Hepatocyte (in vitro differentiated cells): ENCODE measurements at regions not wholly inside any gene's neighbourhood (a gene's known extent, or its start where the extent isn't known, plus 50 kb on each side); places are given as distances from the start of the nearest gene placed in this dataset.
A peak's percentile ranks its signal among the peaks of the same experiment; 100 is the strongest.

Experiments
- DNase-seq: peaks from one replicate; pipeline ENCODE4 v3.0.0-alpha.2; 2016; ENCODE audit warnings: low spot score
- H2AFZ ChIP-seq: fragments of 200-600 bp; sonication (generic); 2 replicates; pipeline ENCODE4 v1.6.0; 2016; ENCODE audit warnings: antibody characterized with exemption, mild to moderate bottlenecking
- H3K27ac ChIP-seq: fragments of 200-600 bp; sonication (generic); 2 replicates; pipeline ENCODE4 v1.5.1; 2016; ENCODE audit warnings: mild to moderate bottlenecking
- H3K27me3 ChIP-seq: fragments of 200-600 bp; sonication (generic); 2 replicates; pipeline ENCODE4 v1.6.1; 2016
- H3K36me3 ChIP-seq: fragments of 200-600 bp; sonication (generic); replicated peaks from 2 replicates; pipeline ENCODE4 v1.5.1; 2016; ENCODE audit warnings: low read depth; ENCODE audit not compliant: insufficient read depth
- H3K4me1 ChIP-seq: fragments of 200-600 bp; sonication (generic); 2 replicates; pipeline ENCODE4 v1.5.1; 2016; ENCODE audit warnings: mild to moderate bottlenecking, moderate library complexity; ENCODE audit not compliant: insufficient read depth
- H3K4me2 ChIP-seq: fragments of 200-600 bp; sonication (generic); 2 replicates; pipeline ENCODE4 v1.6.0; 2016
- H3K4me3 ChIP-seq: fragments of 200-600 bp; sonication (generic); 2 replicates; pipeline ENCODE4 v1.5.1; 2016; ENCODE audit warnings: mild to moderate bottlenecking
- H3K79me2 ChIP-seq: fragments of 200-600 bp; sonication (generic); 2 replicates; pipeline ENCODE4 v1.6.0; 2017; ENCODE audit warnings: mild to moderate bottlenecking
- H3K9me2 ChIP-seq: fragments of 200-600 bp; sonication (generic); replicated peaks from 2 replicates; pipeline ENCODE4 v1.6.0; 2017; ENCODE audit warnings: mild to moderate bottlenecking; ENCODE audit not compliant: insufficient read depth
- H3K9me3 ChIP-seq: fragments of 200-600 bp; sonication (generic); 2 replicates; pipeline ENCODE4 v1.5.1; 2016; ENCODE audit warnings: low read depth, mild to moderate bottlenecking
- H4K20me1 ChIP-seq: fragments of 200-600 bp; sonication (generic); 2 replicates; pipeline ENCODE4 v1.6.0; 2016; ENCODE audit warnings: mild to moderate bottlenecking; ENCODE audit not compliant: insufficient read depth, poor library complexity, severe bottlenecking
- EZH2 ChIP-seq: fragments of 200-600 bp; sonication (generic); IDR thresholded peaks from 2 replicates; pipeline ENCODE4 v1.6.1; 2016; ENCODE audit warnings: antibody characterized with exemption, mild to moderate bottlenecking, borderline replicate concordance
- EZH2phosphoT487 ChIP-seq: fragments of 200-600 bp; sonication (generic); IDR thresholded peaks from one replicate; pipeline ENCODE4 v1.6.1; 2018; ENCODE audit warnings: antibody characterized with exemption, mild to moderate bottlenecking, low read depth, moderate library complexity; ENCODE audit not compliant: unreplicated experiment, severe bottlenecking
- WGBS: methylation state at CpG from one replicate; pipeline ENCODE4 v1.1.6; 2016; ENCODE audit warnings: low lambda C conversion rate; ENCODE audit errors: missing lambda C conversion rate; 5-methylcytosine and 5-hydroxymethylcytosine counted together
- TF ChIP-seq, protein P1 (sequence below): fragments of 200-600 bp; sonication (generic); IDR thresholded peaks from 2 replicates; pipeline ENCODE4 v1.5.1; 2016; ENCODE audit warnings: antibody characterized with exemption, mild to moderate bottlenecking; ENCODE audit not compliant: poor library complexity

DNA sequence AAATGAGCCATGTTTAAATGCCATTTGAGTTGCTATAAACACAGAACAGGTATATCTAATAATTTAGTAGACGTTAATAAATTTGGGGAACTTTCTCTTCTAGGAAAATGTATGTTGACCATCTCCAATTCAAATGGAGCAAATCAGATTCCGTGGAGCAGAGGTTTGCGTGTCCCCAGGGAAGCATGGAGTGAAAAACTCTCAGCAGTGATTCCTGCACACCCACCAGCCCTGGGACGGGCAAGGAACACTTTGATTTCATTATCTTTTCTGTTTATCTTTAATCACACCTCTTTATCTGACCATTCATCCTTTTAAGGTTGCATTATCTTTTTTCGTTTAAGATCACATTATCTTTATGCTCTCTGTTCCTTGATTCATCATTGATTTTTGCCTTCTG is 95.0 kb downstream of the RNASET2 start:
- Histone ChIP-seq H3K4me1 (no peaks in the 10 kb centered on the region), H3K79me2 (no peaks in the 10 kb centered on the region), H3K27me3 (peaks cover 52% of the 10 kb centered on the region), H3K36me3 (no peaks in the 10 kb centered on the region), H3K9me3 (no peaks in the 10 kb centered on the region), H3K27ac (no peak overlapping the region), H2AFZ (no peak overlapping the region), H4K20me1 (no peaks in the 10 kb centered on the region), H3K9me2 (no peaks in the 10 kb centered on the region), H3K4me3 (no peak overlapping the region), H3K4me2 (peak overlapping the region; percentile 99)
- TF ChIP-seq, protein P1, sequence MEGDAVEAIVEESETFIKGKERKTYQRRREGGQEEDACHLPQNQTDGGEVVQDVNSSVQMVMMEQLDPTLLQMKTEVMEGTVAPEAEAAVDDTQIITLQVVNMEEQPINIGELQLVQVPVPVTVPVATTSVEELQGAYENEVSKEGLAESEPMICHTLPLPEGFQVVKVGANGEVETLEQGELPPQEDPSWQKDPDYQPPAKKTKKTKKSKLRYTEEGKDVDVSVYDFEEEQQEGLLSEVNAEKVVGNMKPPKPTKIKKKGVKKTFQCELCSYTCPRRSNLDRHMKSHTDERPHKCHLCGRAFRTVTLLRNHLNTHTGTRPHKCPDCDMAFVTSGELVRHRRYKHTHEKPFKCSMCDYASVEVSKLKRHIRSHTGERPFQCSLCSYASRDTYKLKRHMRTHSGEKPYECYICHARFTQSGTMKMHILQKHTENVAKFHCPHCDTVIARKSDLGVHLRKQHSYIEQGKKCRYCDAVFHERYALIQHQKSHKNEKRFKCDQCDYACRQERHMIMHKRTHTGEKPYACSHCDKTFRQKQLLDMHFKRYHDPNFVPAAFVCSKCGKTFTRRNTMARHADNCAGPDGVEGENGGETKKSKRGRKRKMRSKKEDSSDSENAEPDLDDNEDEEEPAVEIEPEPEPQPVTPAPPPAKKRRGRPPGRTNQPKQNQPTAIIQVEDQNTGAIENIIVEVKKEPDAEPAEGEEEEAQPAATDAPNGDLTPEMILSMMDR: no peak
- TF ChIP-seq EZH2 (no peak), EZH2phosphoT487 (no peak)
- no peak for DNase-seq
- 46% methylated on average over 5 of the region's 5 CpGs for WGBS

DNA sequence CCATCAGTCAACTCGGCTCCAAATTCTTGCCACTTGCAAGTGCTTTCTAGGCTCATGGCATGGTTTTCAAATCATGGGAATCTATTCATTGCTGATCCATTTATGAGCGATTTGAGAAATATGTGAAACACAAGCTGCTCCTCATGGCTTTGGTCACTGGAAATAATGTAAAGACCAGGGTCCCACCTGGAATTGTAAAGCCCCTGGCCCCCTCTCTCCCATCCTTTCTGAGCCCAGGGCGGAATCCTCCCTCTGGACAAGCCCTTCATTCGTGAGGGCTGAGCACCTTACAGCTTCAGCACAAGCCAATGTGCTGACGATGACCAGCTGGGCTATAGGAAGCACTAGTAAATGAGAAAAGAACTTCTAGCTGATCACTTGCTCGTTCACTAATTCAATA is 96.0 kb downstream of the RNASET2 start:
- H3K79me2 ChIP-seq: no peaks in the 10 kb centered on the region
- no peak overlapping the region for H3K4me3 ChIP-seq
- peaks cover 52% of the 10 kb centered on the region for H3K27me3 ChIP-seq
- H4K20me1 ChIP-seq: no peaks in the 10 kb centered on the region
- no peaks in the 10 kb centered on the region for H3K36me3 ChIP-seq
- TF ChIP-seq EZH2 (no peak), EZH2phosphoT487 (no peak)
- TF ChIP-seq, protein P1: no peak
- H2AFZ ChIP-seq: no peak overlapping the region
- no peaks in the 10 kb centered on the region for H3K9me3 ChIP-seq
- DNase-seq: no peak
- no peak overlapping the region for H3K27ac ChIP-seq
- 67% methylated on average over 6 of the region's 6 CpGs for WGBS
- no peaks in the 10 kb centered on the region for H3K9me2 ChIP-seq
- no peak overlapping the region for H3K4me2 ChIP-seq
- no peaks in the 10 kb centered on the region for H3K4me1 ChIP-seq

DNA sequence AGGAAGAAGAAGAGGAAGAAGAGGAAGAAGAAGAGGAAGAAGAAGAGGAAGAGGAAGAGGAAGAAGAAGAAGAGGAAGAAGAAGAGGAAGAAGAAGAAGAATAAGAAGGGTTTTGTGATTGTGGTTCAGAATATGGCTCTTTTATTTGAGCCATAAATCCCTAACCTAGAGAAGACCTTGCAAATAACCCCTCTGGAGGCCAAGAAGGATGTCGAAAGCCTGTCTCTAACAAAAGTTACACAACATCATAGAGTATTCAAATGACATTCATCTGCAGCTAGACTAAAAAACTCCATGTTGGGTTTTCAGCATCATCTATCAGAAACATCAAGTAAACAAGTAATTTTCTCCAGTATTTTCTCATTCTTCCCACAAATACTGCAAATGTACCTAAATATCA is 100.9 kb downstream of the RNASET2 start:
- 93% methylated on average over 1 of the region's 1 CpG for WGBS
- H3K27ac ChIP-seq: no peak overlapping the region
- TF ChIP-seq, protein P1: no peak
- no peak for TF ChIP-seq EZH2phosphoT487
- TF ChIP-seq EZH2: no peak

More for the DNA sequence above, 100.9 kb downstream of the RNASET2 start:
- Histone ChIP-seq H3K36me3 (no peaks in the 10 kb centered on the region), H2AFZ (no peak overlapping the region), H4K20me1 (no peaks in the 10 kb centered on the region), H3K4me2 (no peak overlapping the region), H3K9me2 (no peaks in the 10 kb centered on the region), H3K4me1 (no peaks in the 10 kb centered on the region), H3K27me3 (peaks cover 11% of the 10 kb centered on the region), H3K79me2 (no peaks in the 10 kb centered on the region), H3K9me3 (no peaks in the 10 kb centered on the region), H3K4me3 (no peak overlapping the region)
- DNase-seq: no peak
